H1 (cell line): ENCODE measurements at regions not wholly inside any gene's neighbourhood (a gene's known extent, or its start where the extent isn't known, plus 50 kb on each side); places are given as distances from the start of the nearest gene placed in this dataset.

Experiments used
- CTCF ChIA-PET: fragments of 300-600 bp; sonication (Branson Sonifier 250); formaldehyde crosslinking; loops from one replicate; lab custom pipeline; 2021; ENCODE audit not compliant: partially characterized antibody; lab: Charles Lee
- POLR2A ChIA-PET: fragments of 300-600 bp; sonication (Branson Sonifier 250); formaldehyde crosslinking; loops from one replicate; lab custom pipeline; 2021; ENCODE audit warnings: inconsistent platforms; ENCODE audit not compliant: partially characterized antibody; lab: Charles Lee
- DNase-seq, 2 experiments: peaks; one replicate each; pipeline versions ENCODE4 v3.0.0 to v3.0.0-alpha.2; 2010 to 2022; ENCODE audit warnings: low spot score in 2 of 2, low read depth in 1 of 2, mixed read lengths in 1 of 2
- FAIRE-seq: peaks from 2 replicates; lab custom pipeline; 2011; peaks lifted over from hg19 to GRCh38; lab: Jason Lieb, UNC
- H2AFZ ChIP-seq: 2 replicates; pipeline ENCODE4 v1.8.1; 2012; ENCODE audit warnings: low read length, inconsistent platforms
- H2AK5ac ChIP-seq: 2 replicates; pipeline ENCODE4 v1.6.1; 2013; ENCODE audit warnings: low read depth, low read length
- H2BK120ac ChIP-seq: replicated peaks from 2 replicates; pipeline ENCODE3; 2013; ENCODE audit warnings: low read depth, low read length, inconsistent platforms
- H2BK12ac ChIP-seq: 2 replicates; pipeline ENCODE4 v1.6.1; 2013; ENCODE audit warnings: low read depth, low read length
- H2BK15ac ChIP-seq: 2 replicates; pipeline ENCODE4 v1.6.1; 2013; ENCODE audit warnings: low read length
- H2BK20ac ChIP-seq: 2 replicates; pipeline ENCODE4 v1.6.1; 2013; ENCODE audit warnings: low read length
- H2BK5ac ChIP-seq: 2 replicates; pipeline ENCODE4 v1.6.1; 2013; ENCODE audit warnings: low read depth, low read length
- H3K14ac ChIP-seq: 2 replicates; pipeline ENCODE4 v1.6.1; 2013; ENCODE audit warnings: inconsistent platforms; ENCODE audit not compliant: insufficient read length
- H3K18ac ChIP-seq: 2 replicates; pipeline ENCODE4 v1.6.1; 2013; ENCODE audit warnings: low read length; ENCODE audit errors: extremely low read depth
- H3K23ac ChIP-seq: 2 replicates; pipeline ENCODE4 v1.6.1; 2013; ENCODE audit warnings: inconsistent platforms; ENCODE audit not compliant: insufficient read length
- H3K23me2 ChIP-seq: 2 replicates; pipeline ENCODE4 v1.6.1; 2013; ENCODE audit warnings: low read depth, low read length
- H3K27ac ChIP-seq: 2 replicates; pipeline ENCODE4 v1.6.1; 2011; ENCODE audit warnings: low read depth, low read length, inconsistent platforms
- H3K27me3 ChIP-seq, 4 experiments: replicated peaks in 1 of 4; 1 replicate in 1 of 4; 2 replicates in 3 of 4; pipeline versions ENCODE4 v1.6.1 to v1.8.1; 2011 to 2013; ENCODE audit warnings: low read length in 3 of 4, mild to moderate bottlenecking in 3 of 4, inconsistent platforms in 2 of 4, mixed read lengths in 2 of 4, moderate library complexity in 1 of 4; ENCODE audit not compliant: control insufficient read depth in 3 of 4, insufficient read depth in 3 of 4; ENCODE audit errors: extremely low read depth in 1 of 4
- H3K36me3 ChIP-seq, 4 experiments: 2 replicates each; pipeline versions ENCODE4 v1.6.1 to v1.8.1; 2011 to 2013; ENCODE audit warnings: mild to moderate bottlenecking in 4 of 4, low read length in 3 of 4, moderate library complexity in 2 of 4, control low read depth in 1 of 4, inconsistent platforms in 1 of 4; ENCODE audit not compliant: insufficient read depth in 4 of 4, control insufficient read depth in 2 of 4
- H3K4ac ChIP-seq: replicated peaks from 2 replicates; pipeline ENCODE3; 2013; ENCODE audit warnings: low read length, low read depth, mixed read lengths, inconsistent platforms; ENCODE audit not compliant: insufficient read length
- H3K4me1 ChIP-seq, 4 experiments: replicated peaks in 1 of 4; 1 replicate in 1 of 4; 2 replicates in 3 of 4; pipeline versions ENCODE4 v1.6.1 to v1.8.1; 2011 to 2013; ENCODE audit warnings: low read length in 3 of 4, inconsistent platforms in 2 of 4, mixed read lengths in 1 of 4; ENCODE audit not compliant: insufficient read depth in 4 of 4, control insufficient read depth in 3 of 4
- H3K4me2 ChIP-seq, 2 experiments: 2 replicates each; pipeline versions ENCODE4 v1.6.1 to v1.8.1; 2011 to 2013; ENCODE audit warnings: low read depth in 2 of 2, low read length in 2 of 2, control low read depth in 1 of 2, inconsistent platforms in 1 of 2, mild to moderate bottlenecking in 1 of 2; ENCODE audit not compliant: insufficient read depth in 1 of 2
- H3K4me3 ChIP-seq, 4 experiments: fragments of 200-600, 300-600 bp in 1 of 4; sonication (generic), shearing (Covaris generic), sonication (Bioruptor Twin) in 1 of 4; 2 replicates each; pipeline versions ENCODE4 v1.5.1 to v1.8.1; 2011 to 2016; ENCODE audit warnings: low read length in 4 of 4, low read depth in 3 of 4, control low read depth in 2 of 4, inconsistent platforms in 2 of 4, mild to moderate bottlenecking in 2 of 4, mixed read lengths in 1 of 4, moderate library complexity in 1 of 4; ENCODE audit not compliant: insufficient read depth in 2 of 4; ENCODE audit errors: extremely low read depth in 1 of 4
- H3K56ac ChIP-seq: replicated peaks from 2 replicates; pipeline ENCODE3; 2013; ENCODE audit warnings: low read depth, mild to moderate bottlenecking, mixed read lengths, low read length, inconsistent platforms; ENCODE audit not compliant: insufficient read length
- H3K79me1 ChIP-seq: 2 replicates; pipeline ENCODE4 v1.6.1; 2013; ENCODE audit warnings: low read depth, low read length, control low read depth
- H3K79me2 ChIP-seq, 2 experiments: 2 replicates each; pipeline versions ENCODE4 v1.6.1 to v1.8.1; 2012 to 2013; ENCODE audit warnings: low read length in 2 of 2, mild to moderate bottlenecking in 2 of 2, inconsistent platforms in 1 of 2; ENCODE audit not compliant: insufficient read depth in 2 of 2, control insufficient read depth in 1 of 2
- H3K9ac ChIP-seq, 4 experiments: replicated peaks in 1 of 4; 1 replicate in 1 of 4; 2 replicates in 3 of 4; pipeline versions ENCODE4 v1.6.1 to v1.8.1; 2011 to 2013; ENCODE audit warnings: low read depth in 3 of 4, low read length in 3 of 4, control low read depth in 2 of 4, mild to moderate bottlenecking in 2 of 4, moderate library complexity in 2 of 4, inconsistent platforms in 1 of 4; ENCODE audit errors: extremely low read depth in 1 of 4
- H3K9me3 ChIP-seq, 2 experiments: 2 replicates each; pipeline versions ENCODE4 v1.6.1 to v1.8.1; 2012 to 2013; ENCODE audit warnings: mild to moderate bottlenecking in 2 of 2, moderate library complexity in 2 of 2, control low read depth in 1 of 2, inconsistent platforms in 1 of 2, low read depth in 1 of 2, low read length in 1 of 2, mixed read lengths in 1 of 2; ENCODE audit not compliant: insufficient read depth in 2 of 2
- H4K20me1 ChIP-seq, 2 experiments: replicated peaks in 1 of 2; 2 replicates each; pipeline versions ENCODE3 to v1.8.1; 2011 to 2013; ENCODE audit warnings: inconsistent platforms in 2 of 2, low read length in 2 of 2, mild to moderate bottlenecking in 1 of 2; ENCODE audit not compliant: insufficient read depth in 2 of 2, control insufficient read depth in 1 of 2
- H4K5ac ChIP-seq: 2 replicates; pipeline ENCODE4 v1.6.1; 2013; ENCODE audit warnings: low read length, low read depth, mixed read lengths, inconsistent platforms; ENCODE audit not compliant: insufficient read length
- H4K8ac ChIP-seq: 2 replicates; pipeline ENCODE4 v1.8.0; 2013; ENCODE audit warnings: mild to moderate bottlenecking, moderate library complexity, low read length, inconsistent platforms; ENCODE audit not compliant: insufficient read depth; ENCODE audit errors: extremely low read depth
- H4K91ac ChIP-seq: replicated peaks from 2 replicates; pipeline ENCODE3; 2013; ENCODE audit warnings: low read length, mixed read lengths, inconsistent platforms; ENCODE audit not compliant: insufficient read length
- EP300 ChIP-seq, 2 experiments: IDR thresholded peaks; 1 replicate in 1 of 2; 2 replicates in 1 of 2; pipeline ENCODE4 v1.6.1; 2011 to 2012; ENCODE audit warnings: low read depth in 2 of 2, low read length in 2 of 2, mild to moderate bottlenecking in 2 of 2, borderline replicate concordance in 1 of 2, inconsistent platforms in 1 of 2, moderate library complexity in 1 of 2
- EZH2 ChIP-seq: fragments of 200-600 bp; sonication (generic); IDR thresholded peaks from 2 replicates; pipeline ENCODE4 v1.7.1; 2012; ENCODE audit warnings: low read depth, mild to moderate bottlenecking, moderate library complexity, low read length, inconsistent platforms; ENCODE audit not compliant: severe bottlenecking
- FOSL1 ChIP-seq: IDR thresholded peaks from 2 replicates; pipeline ENCODE4 v1.6.1; 2011; ENCODE audit warnings: mild to moderate bottlenecking, low read depth, low read length, moderate library complexity; ENCODE audit not compliant: insufficient read depth
- JUN ChIP-seq: IDR thresholded peaks from 2 replicates; pipeline ENCODE4 v1.6.1; 2011; ENCODE audit warnings: low read depth, mild to moderate bottlenecking, improper control_type of control experiment, low read length
- KDM4A ChIP-seq: IDR thresholded peaks from one replicate; pipeline ENCODE4 v1.7.1; 2012; ENCODE audit warnings: low read depth, mild to moderate bottlenecking, moderate library complexity, low read length, inconsistent platforms; ENCODE audit not compliant: severe bottlenecking
- RAD21 ChIP-seq, 2 experiments: IDR thresholded peaks in 1 of 2; conservative IDR thresholded peaks in 1 of 2; 2 replicates each; pipeline ENCODE4 v1.6.1; 2011; ENCODE audit warnings: low read depth in 2 of 2, low read length in 2 of 2, improper control_type of control experiment in 1 of 2, inconsistent platforms in 1 of 2, mild to moderate bottlenecking in 1 of 2, moderate library complexity in 1 of 2
- RFX5 ChIP-seq: IDR thresholded peaks from 2 replicates; pipeline ENCODE4 v1.6.1; 2011; ENCODE audit warnings: low read depth, low read length, improper control_type of control experiment, borderline replicate concordance

- FAIRE-seq (no peak), DNase-seq (no peak)
- ChIA-PET POLR2A (no interaction called here), CTCF (interaction anchor here (1.6 kb wide), 1 partner anchor 158 kb away, joined by 3 read pairs; no protein-coding TSS in a partner anchor)
- Histone ChIP-seq H4K8ac (no peak overlapping the region), H4K5ac (no peak overlapping the region), H3K79me1 (no peaks in the 10 kb centered on the region), H4K20me1 (no peaks in the 10 kb centered on the region), H2BK5ac (no peak overlapping the region), H2BK15ac (no peak overlapping the region), H2BK120ac (no peak overlapping the region), H3K23me2 (no peaks in the 10 kb centered on the region), H3K27ac (no peak overlapping the region), H3K4ac (no peak overlapping the region), H3K4me2 (no peak overlapping the region), H3K14ac (no peak overlapping the region), H2AK5ac (no peak overlapping the region), H3K4me3 (no peak overlapping the region), H3K9me3 (no peaks in the 10 kb centered on the region), H3K9ac (no peak overlapping the region), H2BK12ac (no peak overlapping the region), H3K4me1 (no peaks in the 10 kb centered on the region), H3K27me3 (no peaks in the 10 kb centered on the region), H3K79me2 (no peaks in the 10 kb centered on the region), H4K91ac (no peak overlapping the region), H2AFZ (no peak overlapping the region), H3K56ac (no peak overlapping the region), H3K23ac (no peak overlapping the region), H3K18ac (no peak overlapping the region), H3K36me3 (no peaks in the 10 kb centered on the region), H2BK20ac (no peak overlapping the region)
- TF ChIP-seq RAD21 (IDR thresholded peaks at IDR 0.05 in 1 of 2, conservative IDR thresholded peaks at IDR 0.05 in 1 of 2; ENCODE audit: low read depth in 2 of 2, low read length in 2 of 2) (peak; percentile 68 to 73), EZH2 (no peak), JUN (no peak), EP300 (IDR thresholded peaks at IDR 0.05; ENCODE audit: borderline replicate concordance in 1 of 2, low read depth in 2 of 2, low read length in 2 of 2) (no peak), FOSL1 (no peak), RFX5 (no peak), KDM4A (no peak)
These were observed 248.6 kb downstream of the PCDH18 start for GRCh38 chr4:137283737-137284136.
